HG03378 (cell line): ENCODE measurements at regions not wholly inside any gene's neighbourhood (a gene's known extent, or its start where the extent isn't known, plus 50 kb on each side); places are given as distances from the start of the nearest gene placed in this dataset.
"Not testable (repeated sequence)": the region's sequence is repeated elsewhere in the genome, so short reads cannot be mapped to it uniquely, and the experiment has no call there.

Experiments used
- ATAC-seq: cut with Tn5 transposase; IDR thresholded peaks from one replicate; pipeline ENCODE4 v1.9.1; 2021; ENCODE audit warnings: mild to moderate bottlenecking, moderate library complexity; ENCODE audit not compliant: unreplicated experiment

- not testable (repeated sequence) for ATAC-seq
Measured at GRCh38 chr16:29124162-29124561, 139.3 kb downstream of the LAT start.

GRCh38 chr16:29120680-29121079 lies 135.8 kb downstream of the LAT start:
- not testable (repeated sequence) for ATAC-seq

DNA sequence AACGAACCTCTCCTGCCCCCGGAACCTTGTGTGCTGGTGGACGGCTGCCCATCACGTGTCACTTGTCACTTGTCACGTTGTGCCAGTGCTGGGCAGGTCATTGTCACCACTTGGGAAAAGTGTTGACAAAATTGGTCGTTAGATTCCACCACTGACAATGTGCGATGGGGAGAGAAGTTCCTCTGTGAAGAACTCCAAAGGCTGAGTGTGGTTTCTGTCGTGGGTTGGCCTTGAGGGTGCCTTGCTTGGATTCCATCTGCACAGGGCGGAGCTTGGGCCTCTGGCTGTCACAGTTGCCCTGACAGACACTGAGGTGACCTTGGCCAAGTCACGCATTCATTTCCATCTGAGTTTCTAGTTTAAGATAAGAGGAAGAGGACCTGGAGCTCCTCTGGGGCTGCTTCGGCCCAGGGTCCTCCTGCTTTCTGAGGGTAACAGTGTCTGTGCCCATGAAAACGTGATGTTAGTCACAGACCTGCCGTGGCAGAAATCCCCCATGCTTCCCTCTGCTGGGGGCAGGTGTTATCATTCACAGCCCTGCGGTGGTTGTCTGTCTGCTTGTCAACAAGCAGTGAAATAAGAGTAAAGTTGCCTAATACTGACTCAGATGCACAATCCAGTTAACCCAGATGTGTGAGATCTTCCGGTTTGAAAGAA lies 133.6 kb downstream of the LAT start:
- ATAC-seq = not testable (repeated sequence)

- no peak for ATAC-seq
Measured at GRCh38 chr16:29117631-29118030, 132.8 kb downstream of the LAT start.

GRCh38 chr16:29116980-29117379 lies 132.1 kb downstream of the LAT start:
- no peak for ATAC-seq

GRCh38 chr16:29116207-29116606 lies 131.4 kb downstream of the LAT start:
- not testable (repeated sequence) for ATAC-seq

GRCh38 chr16:29115802-29116141 lies 130.9 kb downstream of the LAT start:
- not testable (repeated sequence) for ATAC-seq

- not testable (repeated sequence) for ATAC-seq
Measured at GRCh38 chr16:29114989-29115801, 130.3 kb downstream of the LAT start.

GRCh38 chr16:29114574-29114973 lies 129.7 kb downstream of the LAT start:
- no peak for ATAC-seq

DNA sequence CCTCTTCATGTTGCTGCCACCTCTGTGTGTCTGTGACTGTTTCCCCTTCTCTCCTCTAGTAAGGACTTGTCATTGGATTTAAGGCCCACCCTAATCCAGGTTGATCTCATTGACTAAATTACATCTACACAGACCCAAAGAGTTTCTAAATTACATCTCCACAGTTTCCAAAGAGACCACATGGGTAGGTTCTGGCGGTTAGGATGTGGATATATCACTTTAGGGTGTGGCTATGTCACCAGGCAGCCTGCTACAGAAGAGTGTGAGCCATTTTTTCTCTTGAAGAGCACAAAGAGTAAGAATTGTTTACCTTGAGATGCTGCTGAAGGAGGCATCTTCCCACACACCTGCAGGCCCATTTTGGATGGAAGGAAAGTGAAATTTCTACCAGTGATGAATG lies 128.6 kb downstream of the LAT start:
- ATAC-seq = not testable (repeated sequence)

DNA sequence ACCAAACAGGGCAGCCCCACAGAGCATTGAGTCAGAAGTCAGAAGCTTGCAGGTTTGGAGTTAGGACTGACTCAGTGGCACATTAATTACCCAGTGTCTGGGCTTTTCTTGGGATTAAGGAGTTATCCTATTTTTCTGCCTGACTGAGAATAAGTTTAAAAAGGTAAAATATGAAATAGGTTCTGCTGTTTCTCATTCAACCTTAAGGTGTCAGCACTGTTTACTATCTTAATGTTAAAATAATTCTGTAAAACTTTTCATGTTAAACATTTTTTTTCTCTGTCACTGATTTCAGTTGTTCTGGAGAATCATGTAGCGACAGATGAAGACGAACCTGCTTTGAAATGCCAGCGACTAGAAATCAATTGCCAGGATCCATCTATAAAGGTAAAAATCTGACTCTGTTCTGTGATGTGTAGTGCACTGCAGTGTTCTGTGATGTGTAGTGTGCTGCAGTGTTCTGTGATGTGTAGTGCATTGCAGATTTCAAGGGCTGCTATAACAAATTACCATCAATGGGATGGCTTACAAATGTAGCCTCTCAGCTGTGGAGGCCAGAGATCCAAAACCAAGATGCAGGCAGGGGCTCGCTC lies 128.0 kb downstream of the LAT start:
- ATAC-seq = no peak

- not testable (repeated sequence) for ATAC-seq
Measured at GRCh38 chr16:29111901-29112680, 127.2 kb downstream of the LAT start.

DNA sequence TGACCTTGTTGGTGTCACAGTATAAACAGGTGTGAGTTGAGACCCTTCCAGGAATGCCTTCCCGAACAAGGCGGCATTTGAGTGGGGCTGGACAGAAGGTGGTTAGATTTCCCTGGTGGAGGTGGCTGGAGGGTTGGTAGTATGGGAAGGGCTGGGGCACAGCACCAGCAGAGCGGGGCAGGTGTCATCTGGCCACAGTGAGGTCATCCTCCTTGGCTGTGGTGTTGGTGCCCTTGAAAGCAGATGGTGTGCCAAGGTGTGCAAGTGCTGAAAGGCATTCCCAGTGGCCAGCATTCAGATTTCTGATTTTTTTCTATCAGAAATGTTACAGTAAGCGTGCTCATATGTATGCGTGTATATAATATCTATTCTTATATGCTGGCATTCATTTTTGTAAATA lies 126.6 kb downstream of the LAT start:
- ATAC-seq = no peak

GRCh38 chr16:29108625-29109169 lies 123.8 kb downstream of the LAT start:
- ATAC-seq = not testable (repeated sequence)

DNA sequence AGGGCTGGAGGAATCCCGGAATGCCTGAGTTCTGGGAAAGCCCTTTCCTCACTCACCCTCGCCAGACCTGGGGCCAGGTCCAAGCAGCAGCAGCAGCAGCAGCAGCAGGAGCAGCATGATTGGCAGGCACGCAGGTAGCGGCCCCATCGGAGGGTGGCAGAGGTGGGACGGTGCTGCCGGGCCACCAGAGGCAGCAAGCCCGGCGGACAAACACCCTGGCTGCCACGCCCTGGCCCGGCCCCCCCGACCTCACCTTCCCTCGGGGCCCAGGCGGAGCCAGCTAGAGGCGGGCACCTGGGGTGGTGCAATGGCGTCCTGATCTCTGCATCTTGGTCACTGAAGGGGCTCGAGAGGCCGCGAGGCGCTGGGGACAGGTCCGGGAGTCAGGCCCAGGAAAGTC lies 122.4 kb downstream of the LAT start:
- ATAC-seq = no peak

DNA sequence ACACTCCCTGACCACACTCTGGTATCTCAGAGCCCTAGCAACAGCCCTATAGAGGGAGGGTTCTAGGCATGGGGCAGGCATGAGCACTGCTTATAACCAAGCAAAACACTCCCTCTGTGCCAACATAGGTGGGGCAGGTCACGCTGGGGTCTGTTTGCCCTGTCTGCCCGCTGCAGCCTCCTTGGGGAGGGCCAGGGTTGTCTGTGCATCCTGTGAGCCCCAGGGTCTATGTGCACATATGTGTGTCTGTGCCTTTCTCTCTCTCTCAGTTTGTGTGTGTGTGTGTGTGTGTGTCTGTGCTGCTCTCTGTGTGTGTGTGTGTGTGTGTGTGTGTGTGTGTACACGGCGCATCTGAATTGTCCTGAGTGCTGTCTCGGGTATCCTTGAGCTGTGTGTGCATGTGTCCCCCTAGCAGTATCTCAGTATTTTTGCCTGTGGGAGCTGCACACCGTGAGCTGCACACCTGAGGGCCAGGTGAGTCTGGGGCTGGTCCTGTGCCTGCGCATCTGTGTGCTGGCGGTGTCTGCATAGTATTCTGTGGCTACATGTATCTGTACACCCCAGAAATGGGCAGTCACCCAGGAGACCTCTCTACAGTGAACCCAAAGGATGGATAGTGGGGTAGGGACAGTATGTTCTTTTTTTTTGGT lies 121.5 kb downstream of the LAT start:
- ATAC-seq = not testable (repeated sequence)

DNA sequence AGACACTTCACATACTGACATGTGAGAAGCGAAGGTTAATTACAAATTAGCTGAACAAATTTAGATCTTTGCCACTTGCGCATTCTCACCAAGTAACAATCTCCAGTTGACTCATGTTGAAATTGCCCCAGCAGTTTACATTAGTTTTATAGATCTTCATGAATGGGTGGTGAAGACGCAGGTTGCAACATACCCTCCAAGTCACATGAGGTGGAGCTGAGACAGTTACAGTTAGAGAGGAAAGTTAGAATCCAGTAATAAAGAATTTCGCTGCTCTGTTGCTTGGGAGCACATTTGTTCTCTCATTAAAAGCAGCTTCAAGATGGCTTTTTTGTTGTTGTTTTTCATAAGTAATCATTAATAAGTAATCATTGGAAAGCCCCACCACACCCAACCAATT lies 119.7 kb downstream of the LAT start:
- ATAC-seq = not testable (repeated sequence)

- not testable (repeated sequence) for ATAC-seq
Measured at GRCh38 chr16:29097965-29098364, 113.1 kb downstream of the LAT start.

- ATAC-seq = not testable (repeated sequence)
Measured at GRCh38 chr16:29094729-29095624, 110.1 kb downstream of the LAT start.
